ENCODE measurements at regions not wholly inside any gene's neighbourhood (a gene's known extent, or its start where the extent isn't known, plus 50 kb on each side); places are given as distances from the start of the nearest gene placed in this dataset.
A peak's percentile ranks its signal among the peaks of the same experiment; 100 is the strongest.

GRCh38 chr20:39623584-39624234, 661.6 kb downstream of the DHX35 start:
- no peak overlapping the region for H2BK15ac ChIP-seq (ENCODE audit: low read length)
- no peak overlapping the region for H3K14ac ChIP-seq (ENCODE audit: low read length)
- no peaks in the 10 kb centered on the region for H3K9me3 ChIP-seq (replicated peaks in 1 of 2; ENCODE audit: control insufficient read depth in 2 of 2, insufficient read depth in 1 of 2, low read depth in 1 of 2, low read length in 2 of 2)
- no peak overlapping the region for H3K23ac ChIP-seq (ENCODE audit: low read depth, low read length, poor library complexity)
- no peaks in the 10 kb centered on the region for H3K36me3 ChIP-seq (replicated peaks in 1 of 2; ENCODE audit: control insufficient read depth in 2 of 2, insufficient read depth in 2 of 2, low read length in 2 of 2)
- H3K27me3 ChIP-seq (ENCODE audit: control insufficient read depth in 3 of 3, insufficient read depth in 3 of 3, low read depth in 1 of 3, low read length in 3 of 3): no peaks in the 10 kb centered on the region
- H3K4me2 ChIP-seq (ENCODE audit: insufficient read depth, low read length, poor library complexity, severe bottlenecking): no peak overlapping the region
- H3K79me1 ChIP-seq (ENCODE audit: low read depth, low read length): no peaks in the 10 kb centered on the region
- no peak overlapping the region for H3K4ac ChIP-seq (ENCODE audit: low read length)
- no peak overlapping the region for H3K27ac ChIP-seq (replicated peaks; ENCODE audit: low read length)
- no peak overlapping the region for H2AK5ac ChIP-seq (ENCODE audit: low read depth, low read length)
- H4K91ac ChIP-seq (ENCODE audit: low read depth, low read length, poor library complexity): no peak overlapping the region
- no peak overlapping the region for H2BK12ac ChIP-seq (ENCODE audit: low read length)
- H2BK5ac ChIP-seq (ENCODE audit: low read length): no peak overlapping the region
- no CpG with 5 or more reads among the region's 2 CpGs for WGBS, 2 donors (ENCODE audit: extremely low coverage in 2 of 2, insufficient read length in 2 of 2, insufficient replicate concordance in 1 of 2)
- H4K8ac ChIP-seq (ENCODE audit: low read depth, low read length): no peak overlapping the region
- H3K4me3 ChIP-seq (ENCODE audit: low read length in 2 of 2): no peak overlapping the region
- H2BK120ac ChIP-seq (ENCODE audit: low read depth, low read length): no peak overlapping the region
- no peak overlapping the region for H3K9ac ChIP-seq (ENCODE audit: low read depth, low read length, poor library complexity)
- H2AFZ ChIP-seq (ENCODE audit: low read length): no peak overlapping the region
- no peak for DNase-seq (ENCODE audit: low spot score)
- peaks cover 3 to 6% of the 10 kb centered on the region in 2 donors for H3K4me1 ChIP-seq (ENCODE audit: control insufficient read depth in 2 of 2, insufficient read depth in 1 of 2, low read depth in 1 of 2, low read length in 2 of 2)
- no peak overlapping the region for H3K18ac ChIP-seq (ENCODE audit: low read length)

DNA sequence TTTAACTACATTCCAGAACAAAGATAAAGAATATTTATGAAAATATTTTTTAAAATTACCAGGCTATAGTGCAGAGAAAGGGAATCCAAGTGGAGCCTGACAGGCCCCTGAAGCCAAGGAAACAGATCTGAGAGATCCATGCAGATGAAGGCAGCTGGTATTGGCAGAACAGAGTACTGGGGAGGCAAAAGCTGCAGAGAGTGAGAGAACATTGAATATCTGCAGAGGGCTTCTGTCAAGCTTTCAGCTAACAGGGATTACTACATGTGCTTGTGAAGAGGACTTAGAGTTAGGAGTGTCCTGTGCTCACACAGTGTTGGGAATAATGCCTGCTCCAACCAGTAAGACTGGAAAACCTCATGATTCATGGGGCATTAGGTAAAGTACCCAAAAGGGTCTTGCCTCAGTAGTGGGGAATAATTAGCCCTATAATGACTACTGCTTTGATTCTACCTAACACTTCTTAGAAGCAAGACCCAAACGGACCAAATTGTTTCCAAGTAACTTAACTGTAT, 657.2 kb downstream of the DHX35 start:
- no peak overlapping the region for H3K4ac ChIP-seq (ENCODE audit: low read length)
- peak overlapping the region; percentile 35 for H2AFZ ChIP-seq (ENCODE audit: low read length)
- no peak overlapping the region for H2BK120ac ChIP-seq (ENCODE audit: low read depth, low read length)
- H2AK5ac ChIP-seq (ENCODE audit: low read depth, low read length): no peak overlapping the region
- no peak for DNase-seq (ENCODE audit: low spot score)
- H3K4me3 ChIP-seq (ENCODE audit: low read length in 2 of 2): no peak overlapping the region
- no peak overlapping the region for H3K4me2 ChIP-seq (ENCODE audit: insufficient read depth, low read length, poor library complexity, severe bottlenecking)
- no peak overlapping the region for H3K9ac ChIP-seq (ENCODE audit: low read depth, low read length, poor library complexity)
- no peak overlapping the region for H4K8ac ChIP-seq (ENCODE audit: low read depth, low read length)
- H3K79me1 ChIP-seq (ENCODE audit: low read depth, low read length): no peaks in the 10 kb centered on the region
- H3K23ac ChIP-seq (ENCODE audit: low read depth, low read length, poor library complexity): no peak overlapping the region
- H3K14ac ChIP-seq (ENCODE audit: low read length): no peak overlapping the region
- H3K4me1 ChIP-seq (ENCODE audit: control insufficient read depth in 2 of 2, insufficient read depth in 1 of 2, low read depth in 1 of 2, low read length in 2 of 2): peaks cover 0 to 8% of the 10 kb centered on the region in 2 donors
- H3K9me3 ChIP-seq (replicated peaks in 1 of 2; ENCODE audit: control insufficient read depth in 2 of 2, insufficient read depth in 1 of 2, low read depth in 1 of 2, low read length in 2 of 2): no peaks in the 10 kb centered on the region
- no peak overlapping the region for H2BK5ac ChIP-seq (ENCODE audit: low read length)
- no CpG with 5 or more reads among the region's 1 CpG for WGBS, 2 donors (ENCODE audit: extremely low coverage in 2 of 2, insufficient read length in 2 of 2, insufficient replicate concordance in 1 of 2)
- no peak overlapping the region for H2BK15ac ChIP-seq (ENCODE audit: low read length)
- no peaks in the 10 kb centered on the region for H3K27me3 ChIP-seq (ENCODE audit: control insufficient read depth in 3 of 3, insufficient read depth in 3 of 3, low read depth in 1 of 3, low read length in 3 of 3)
- H4K91ac ChIP-seq (ENCODE audit: low read depth, low read length, poor library complexity): no peak overlapping the region
- no peaks in the 10 kb centered on the region for H3K36me3 ChIP-seq (replicated peaks in 1 of 2; ENCODE audit: control insufficient read depth in 2 of 2, insufficient read depth in 2 of 2, low read length in 2 of 2)
- no peak overlapping the region for H2BK12ac ChIP-seq (ENCODE audit: low read length)
- H3K18ac ChIP-seq (ENCODE audit: low read length): no peak overlapping the region
- no peak overlapping the region for H3K27ac ChIP-seq (replicated peaks; ENCODE audit: low read length)

DNA sequence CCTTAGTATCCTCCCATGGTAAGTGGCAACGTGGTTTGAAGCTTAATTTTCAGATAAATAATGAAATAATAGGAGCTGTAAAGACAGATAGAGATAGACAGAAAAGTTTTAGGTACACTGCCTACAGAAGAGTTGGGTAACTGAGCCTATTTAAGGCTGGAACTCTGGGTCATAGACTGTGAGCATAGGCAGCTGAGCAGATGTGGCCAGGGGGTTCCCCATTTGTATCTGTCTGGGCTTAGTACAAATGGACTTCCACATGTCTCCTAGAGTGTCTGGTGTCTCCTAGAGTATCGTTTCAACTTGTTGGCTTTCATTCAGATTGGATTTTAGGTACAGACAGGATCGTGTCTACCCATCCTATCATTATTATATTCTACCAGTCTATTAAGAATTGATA, 649.8 kb downstream of the DHX35 start:
- no peak overlapping the region for H2BK120ac ChIP-seq (ENCODE audit: low read depth, low read length)
- no peaks in the 10 kb centered on the region for H3K9me3 ChIP-seq (replicated peaks in 1 of 2; ENCODE audit: control insufficient read depth in 2 of 2, insufficient read depth in 1 of 2, low read depth in 1 of 2, low read length in 2 of 2)
- H2BK5ac ChIP-seq (ENCODE audit: low read length): no peak overlapping the region
- H3K23ac ChIP-seq (ENCODE audit: low read depth, low read length, poor library complexity): no peak overlapping the region
- H3K4ac ChIP-seq (ENCODE audit: low read length): no peak overlapping the region
- H3K4me1 ChIP-seq (ENCODE audit: control insufficient read depth in 2 of 2, insufficient read depth in 1 of 2, low read depth in 1 of 2, low read length in 2 of 2): peaks cover 0 to 7% of the 10 kb centered on the region in 2 donors
- WGBS, 2 donors (ENCODE audit: extremely low coverage in 2 of 2, insufficient read length in 2 of 2, insufficient replicate concordance in 1 of 2): no CpG with 5 or more reads among the region's 3 CpGs
- H3K14ac ChIP-seq (ENCODE audit: low read length): no peak overlapping the region
- no peak overlapping the region for H2BK15ac ChIP-seq (ENCODE audit: low read length)
- no peak overlapping the region for H2AK5ac ChIP-seq (ENCODE audit: low read depth, low read length)
- H3K4me2 ChIP-seq (ENCODE audit: insufficient read depth, low read length, poor library complexity, severe bottlenecking): no peak overlapping the region
- no peak overlapping the region for H3K27ac ChIP-seq (replicated peaks; ENCODE audit: low read length)
- H3K36me3 ChIP-seq (replicated peaks in 1 of 2; ENCODE audit: control insufficient read depth in 2 of 2, insufficient read depth in 2 of 2, low read length in 2 of 2): no peaks in the 10 kb centered on the region
- no peak overlapping the region for H3K4me3 ChIP-seq (ENCODE audit: low read length in 2 of 2)
- H3K9ac ChIP-seq (ENCODE audit: low read depth, low read length, poor library complexity): no peak overlapping the region
- H4K91ac ChIP-seq (ENCODE audit: low read depth, low read length, poor library complexity): no peak overlapping the region
- H4K8ac ChIP-seq (ENCODE audit: low read depth, low read length): no peak overlapping the region
- H2BK12ac ChIP-seq (ENCODE audit: low read length): no peak overlapping the region
- no peaks in the 10 kb centered on the region for H3K27me3 ChIP-seq (ENCODE audit: control insufficient read depth in 3 of 3, insufficient read depth in 3 of 3, low read depth in 1 of 3, low read length in 3 of 3)
- no peak overlapping the region for H2AFZ ChIP-seq (ENCODE audit: low read length)
- H3K79me1 ChIP-seq (ENCODE audit: low read depth, low read length): no peaks in the 10 kb centered on the region
- no peak for DNase-seq (ENCODE audit: low spot score)
- no peak overlapping the region for H3K18ac ChIP-seq (ENCODE audit: low read length)

DNA sequence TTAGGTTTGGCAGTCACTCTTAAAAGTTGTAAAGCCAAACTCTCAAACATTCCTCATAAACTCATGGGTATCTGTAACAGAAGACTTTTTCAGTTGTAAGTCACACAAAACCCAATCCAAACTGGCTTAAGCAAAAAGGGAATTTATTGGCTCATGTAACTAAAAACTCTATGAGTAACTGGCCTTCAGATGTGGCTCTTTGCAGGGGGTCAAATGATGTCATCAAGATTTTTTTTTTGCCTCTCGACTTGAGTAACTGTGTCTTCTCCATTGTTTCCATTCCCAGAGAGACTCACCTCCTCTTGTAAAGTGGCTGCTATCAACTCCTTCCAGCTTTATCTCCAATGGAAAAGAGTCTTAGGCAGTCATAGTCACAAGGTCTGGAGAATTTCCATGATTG, 645.0 kb downstream of the DHX35 start:
- no peak overlapping the region for H2BK120ac ChIP-seq (ENCODE audit: low read depth, low read length)
- no peak for DNase-seq (ENCODE audit: low spot score)
- H3K4me3 ChIP-seq (ENCODE audit: low read length in 2 of 2): no peak overlapping the region
- H2AFZ ChIP-seq (ENCODE audit: low read length): no peak overlapping the region
- no peak overlapping the region for H3K14ac ChIP-seq (ENCODE audit: low read length)
- no peak overlapping the region for H3K18ac ChIP-seq (ENCODE audit: low read length)
- no peak overlapping the region for H2AK5ac ChIP-seq (ENCODE audit: low read depth, low read length)
- H3K23ac ChIP-seq (ENCODE audit: low read depth, low read length, poor library complexity): no peak overlapping the region
- H3K79me1 ChIP-seq (ENCODE audit: low read depth, low read length): no peaks in the 10 kb centered on the region
- no peak overlapping the region for H2BK12ac ChIP-seq (ENCODE audit: low read length)
- no peak overlapping the region for H3K4me2 ChIP-seq (ENCODE audit: insufficient read depth, low read length, poor library complexity, severe bottlenecking)
- H4K91ac ChIP-seq (ENCODE audit: low read depth, low read length, poor library complexity): no peak overlapping the region
- H2BK15ac ChIP-seq (ENCODE audit: low read length): no peak overlapping the region
- no peak overlapping the region for H3K4ac ChIP-seq (ENCODE audit: low read length)
- no peaks in the 10 kb centered on the region for H3K27me3 ChIP-seq (ENCODE audit: control insufficient read depth in 3 of 3, insufficient read depth in 3 of 3, low read depth in 1 of 3, low read length in 3 of 3)
- H3K36me3 ChIP-seq (replicated peaks in 1 of 2; ENCODE audit: control insufficient read depth in 2 of 2, insufficient read depth in 2 of 2, low read length in 2 of 2): no peaks in the 10 kb centered on the region
- H3K4me1 ChIP-seq (ENCODE audit: control insufficient read depth in 2 of 2, insufficient read depth in 1 of 2, low read depth in 1 of 2, low read length in 2 of 2): peaks cover 2 to 4% of the 10 kb centered on the region in 2 donors
- no peaks in the 10 kb centered on the region for H3K9me3 ChIP-seq (replicated peaks in 1 of 2; ENCODE audit: control insufficient read depth in 2 of 2, insufficient read depth in 1 of 2, low read depth in 1 of 2, low read length in 2 of 2)
- no peak overlapping the region for H2BK5ac ChIP-seq (ENCODE audit: low read length)
- H4K8ac ChIP-seq (ENCODE audit: low read depth, low read length): no peak overlapping the region
- no peak overlapping the region for H3K9ac ChIP-seq (ENCODE audit: low read depth, low read length, poor library complexity)
- no CpG with 5 or more reads among the region's 1 CpG for WGBS, 2 donors (ENCODE audit: extremely low coverage in 2 of 2, insufficient read length in 2 of 2, insufficient replicate concordance in 1 of 2)
- H3K27ac ChIP-seq (replicated peaks; ENCODE audit: low read length): no peak overlapping the region

All from neuronal stem cell (in vitro differentiated cells).